ENCODE measurements at regions not wholly inside any gene's neighbourhood (a gene's known extent, or its start where the extent isn't known, plus 50 kb on each side); places are given as distances from the start of the nearest gene placed in this dataset.

DNA sequence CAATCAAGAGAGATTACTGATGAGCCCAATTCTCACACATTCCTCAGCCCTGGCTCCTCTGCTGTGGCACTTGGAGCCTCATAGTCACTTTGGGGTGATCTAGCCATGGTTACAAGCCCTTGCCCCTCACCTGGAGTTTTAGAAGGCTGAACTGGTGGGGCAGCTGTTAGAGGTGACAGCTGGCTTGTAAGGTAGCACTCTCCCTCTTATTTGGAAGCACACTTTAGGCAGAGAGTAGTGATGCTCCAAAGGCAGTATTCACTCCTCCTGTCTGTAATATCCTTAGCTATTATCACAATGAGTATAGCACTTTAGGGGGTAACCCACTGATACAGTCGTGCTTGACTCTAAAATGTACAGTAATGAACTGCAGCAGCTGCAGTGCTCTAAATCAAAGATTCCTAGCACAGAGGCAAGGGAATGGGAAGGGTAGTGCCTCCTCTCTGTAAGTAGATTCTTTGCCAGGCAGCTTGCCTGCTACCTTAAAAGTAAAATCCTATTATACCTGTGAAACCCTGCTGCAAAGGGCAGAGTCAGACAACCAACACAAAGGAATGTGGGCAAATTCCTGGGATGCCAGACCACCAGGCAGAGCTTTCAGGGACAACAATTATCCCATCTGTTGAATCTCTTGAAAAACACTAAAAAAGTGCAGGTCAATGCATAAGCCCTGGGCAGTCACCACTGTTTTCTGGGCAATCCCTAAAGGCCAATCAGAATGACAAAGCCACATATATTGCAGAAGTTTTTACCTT is 336.3 kb downstream of the NOVA1 start:
- no peaks in the 10 kb centered on the region for H3K36me3 Mint-ChIP-seq
- no peak overlapping the region for H3K27ac ChIP-seq (ENCODE audit: low read depth, low read length)
- no peaks in the 10 kb centered on the region for H3K27me3 Mint-ChIP-seq
- ChIA-PET CTCF (no interaction called here), POLR2A (no interaction called here)
- no peak overlapping the region for H3K4me3 Mint-ChIP-seq
- H3K9me3 ChIP-seq (ENCODE audit: control insufficient read depth in 2 of 3, low read length in 3 of 3), result peaks cover 0 to 6% (median 0%) of the 10 kb centered on the region in 3 experiments
- no peaks in the 10 kb centered on the region for H3K36me3 ChIP-seq (ENCODE audit: control insufficient read depth in 2 of 3, insufficient read depth in 3 of 3, low read length in 3 of 3)
- no peaks in the 10 kb centered on the region for H3K4me1 Mint-ChIP-seq
- intact Hi-C loops (cut with micrococcal nuclease), result no loop called here
- H3K4me3 ChIP-seq (ENCODE audit: low read length), result no peak overlapping the region
- ATAC-seq (no peak), DNase-seq (no peak)
- H3K27ac Mint-ChIP-seq, result no peak overlapping the region
- no peaks in the 10 kb centered on the region for H3K27me3 ChIP-seq (ENCODE audit: control insufficient read depth in 2 of 2, insufficient read depth in 2 of 2, low read length in 2 of 2)
- H3K9me3 Mint-ChIP-seq, result peaks cover 2 to 14% (median 6%) of the 10 kb centered on the region in 11 donors
- no peaks in the 10 kb centered on the region for H3K4me1 ChIP-seq (ENCODE audit: control insufficient read depth in 2 of 2, insufficient read depth in 2 of 2, low read length in 2 of 2)

DNA sequence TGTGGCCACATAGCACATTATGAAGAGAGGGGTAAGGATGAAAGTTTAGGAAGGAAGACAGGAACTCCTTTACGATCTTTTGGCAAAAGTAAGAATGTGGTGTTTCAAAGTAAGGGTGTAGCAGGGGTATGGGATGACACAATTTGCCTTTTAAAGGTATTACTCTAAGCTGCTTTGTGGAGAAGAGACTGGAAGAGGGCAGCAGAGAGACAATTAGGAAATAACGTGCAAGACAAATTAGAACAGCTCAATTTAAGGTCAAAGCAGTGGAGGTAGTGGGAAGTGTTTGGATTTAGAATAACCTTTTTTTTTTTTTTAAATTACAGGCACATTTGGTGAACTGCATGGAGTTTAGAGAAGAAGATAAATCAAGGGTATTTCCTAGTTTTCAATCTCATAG is 342.6 kb downstream of the NOVA1 start:
- Mint-ChIP-seq H3K36me3 (no peaks in the 10 kb centered on the region), H3K27me3 (no peaks in the 10 kb centered on the region)
- CTCF ChIA-PET, result no interaction called here

DNA sequence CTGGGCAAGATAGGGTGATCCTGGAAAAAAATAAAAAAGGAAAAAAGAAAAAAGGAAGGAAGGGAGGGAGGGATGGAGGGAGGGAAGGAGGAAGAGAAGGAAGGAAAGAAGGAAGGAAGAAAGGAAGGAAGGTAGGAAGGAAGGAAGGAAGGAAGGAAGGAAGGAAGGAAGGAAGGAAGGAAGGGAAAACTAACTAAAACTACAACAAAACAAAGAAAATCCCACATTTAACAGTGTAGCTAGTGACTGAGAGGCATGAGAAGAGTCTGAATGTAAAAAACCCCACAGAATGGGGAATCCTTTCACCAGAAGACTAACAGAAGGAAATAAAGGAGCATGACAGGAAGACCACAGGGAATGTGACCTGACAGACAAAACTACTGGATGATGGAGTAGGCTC is 345.7 kb downstream of the NOVA1 start:
- Histone ChIP-seq H3K4me3 (ENCODE audit: low read length) (no peak overlapping the region), H3K9me3 (ENCODE audit: control insufficient read depth in 2 of 3, low read length in 3 of 3) (no peaks in the 10 kb centered on the region), H3K36me3 (ENCODE audit: control insufficient read depth in 2 of 3, insufficient read depth in 3 of 3, low read length in 3 of 3) (no peaks in the 10 kb centered on the region), H3K4me1 (ENCODE audit: control insufficient read depth in 2 of 2, insufficient read depth in 2 of 2, low read length in 2 of 2) (no peaks in the 10 kb centered on the region), H3K27me3 (ENCODE audit: control insufficient read depth in 2 of 2, insufficient read depth in 2 of 2, low read length in 2 of 2) (no peaks in the 10 kb centered on the region), H3K27ac (ENCODE audit: low read depth, low read length) (no peak overlapping the region)
- Mint-ChIP-seq H3K36me3 (no peaks in the 10 kb centered on the region), H3K27ac (no peak overlapping the region), H3K4me1 (no peaks in the 10 kb centered on the region), H3K9me3 (peaks cover 5 to 37% (median 13%) of the 10 kb centered on the region in 11 donors), H3K27me3 (no peaks in the 10 kb centered on the region), H3K4me3 (no peak overlapping the region)
- ATAC-seq (no peak), DNase-seq (no peak)
- intact Hi-C loops (cut with micrococcal nuclease), result no loop called here
- CTCF ChIA-PET, result no interaction called here
- POLR2A ChIA-PET, result no interaction called here

More for the DNA sequence above, 342.6 kb downstream of the NOVA1 start:
- Histone ChIP-seq H3K4me3 (ENCODE audit: low read length) (no peak overlapping the region), H3K4me1 (ENCODE audit: control insufficient read depth in 2 of 2, insufficient read depth in 2 of 2, low read length in 2 of 2) (no peaks in the 10 kb centered on the region), H3K36me3 (ENCODE audit: control insufficient read depth in 2 of 3, insufficient read depth in 3 of 3, low read length in 3 of 3) (no peaks in the 10 kb centered on the region), H3K9me3 (ENCODE audit: control insufficient read depth in 2 of 3, low read length in 3 of 3) (no peaks in the 10 kb centered on the region), H3K27me3 (ENCODE audit: control insufficient read depth in 2 of 2, insufficient read depth in 2 of 2, low read length in 2 of 2) (no peaks in the 10 kb centered on the region), H3K27ac (ENCODE audit: low read depth, low read length) (no peak overlapping the region)
- no peak for DNase-seq
- Mint-ChIP-seq H3K9me3 (peaks cover 4 to 36% (median 10%) of the 10 kb centered on the region in 11 donors), H3K4me1 (no peaks in the 10 kb centered on the region), H3K4me3 (no peak overlapping the region), H3K27ac (no peak overlapping the region)
- POLR2A ChIA-PET, result no interaction called here
- intact Hi-C loops (cut with micrococcal nuclease), result no loop called here
- ATAC-seq, result no peak

DNA sequence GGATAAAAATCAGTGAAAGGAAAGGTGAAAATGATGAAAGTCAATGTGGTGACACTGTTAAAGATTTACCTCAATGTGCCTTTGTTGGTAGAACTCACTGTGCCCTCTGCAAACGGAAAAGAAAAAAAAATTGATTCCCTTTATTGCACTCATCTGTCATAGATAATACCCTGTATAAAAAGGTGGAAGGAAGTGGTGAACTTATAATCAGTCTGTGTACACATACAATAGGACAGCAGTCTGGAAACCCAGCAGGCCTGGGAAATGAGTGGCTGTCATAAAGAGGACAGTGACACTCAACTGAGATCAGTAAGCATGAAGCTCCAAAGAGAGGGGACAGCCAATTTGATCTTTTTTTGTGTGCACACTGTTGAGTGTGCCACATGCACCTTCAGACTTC is 364.7 kb downstream of the NOVA1 start:
- Mint-ChIP-seq H3K4me3 (no peak overlapping the region), H3K27me3 (no peaks in the 10 kb centered on the region), H3K36me3 (no peaks in the 10 kb centered on the region), H3K4me1 (no peaks in the 10 kb centered on the region), H3K27ac (no peak overlapping the region), H3K9me3 (peaks cover 0 to 20% (median 2%) of the 10 kb centered on the region in 11 donors)
- no peaks in the 10 kb centered on the region for H3K4me1 ChIP-seq (ENCODE audit: control insufficient read depth in 2 of 2, insufficient read depth in 2 of 2, low read length in 2 of 2)
- H3K36me3 ChIP-seq (ENCODE audit: control insufficient read depth in 2 of 3, insufficient read depth in 3 of 3, low read length in 3 of 3), result no peaks in the 10 kb centered on the region
- ATAC-seq, result no peak
- H3K4me3 ChIP-seq (ENCODE audit: low read length), result no peak overlapping the region
- no peaks in the 10 kb centered on the region for H3K27me3 ChIP-seq (ENCODE audit: control insufficient read depth in 2 of 2, insufficient read depth in 2 of 2, low read length in 2 of 2)
- ChIA-PET POLR2A (no interaction called here), CTCF (no interaction called here)
- DNase-seq, result no peak
- H3K27ac ChIP-seq (ENCODE audit: low read depth, low read length), result no peak overlapping the region
- H3K9me3 ChIP-seq (ENCODE audit: control insufficient read depth in 2 of 3, low read length in 3 of 3), result no peaks in the 10 kb centered on the region
- intact Hi-C loops (cut with micrococcal nuclease), result no loop called here

DNA sequence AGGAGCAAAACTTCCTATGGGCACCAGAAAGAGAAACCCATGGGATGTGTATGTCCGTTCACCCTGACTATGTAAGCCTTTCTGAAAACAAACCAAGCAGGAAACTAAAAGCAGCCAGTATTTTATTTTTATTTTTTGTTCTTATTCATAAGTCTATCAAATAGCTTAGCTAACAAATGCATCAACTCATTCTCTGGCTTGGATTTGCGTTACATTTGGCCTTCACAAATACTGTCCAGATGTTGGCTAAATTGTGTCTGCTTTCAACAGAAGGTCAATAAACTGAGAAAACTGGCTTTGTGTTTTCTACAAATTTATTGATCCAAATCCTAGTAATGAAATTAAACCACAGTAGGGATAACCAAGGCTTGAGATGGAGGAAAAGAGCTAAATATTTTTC is 379.0 kb downstream of the NOVA1 start:
- Mint-ChIP-seq H3K9me3 (peaks cover 0 to 18% (median 5%) of the 10 kb centered on the region in 11 donors), H3K4me1 (no peaks in the 10 kb centered on the region), H3K27ac (no peak overlapping the region), H3K36me3 (no peaks in the 10 kb centered on the region), H3K4me3 (no peak overlapping the region), H3K27me3 (no peaks in the 10 kb centered on the region)
- Histone ChIP-seq H3K4me1 (ENCODE audit: control insufficient read depth in 2 of 2, insufficient read depth in 2 of 2, low read length in 2 of 2) (no peaks in the 10 kb centered on the region), H3K36me3 (ENCODE audit: control insufficient read depth in 2 of 3, insufficient read depth in 3 of 3, low read length in 3 of 3) (no peaks in the 10 kb centered on the region), H3K4me3 (ENCODE audit: low read length) (no peak overlapping the region), H3K9me3 (ENCODE audit: control insufficient read depth in 2 of 3, low read length in 3 of 3) (no peaks in the 10 kb centered on the region), H3K27me3 (ENCODE audit: control insufficient read depth in 2 of 2, insufficient read depth in 2 of 2, low read length in 2 of 2) (no peaks in the 10 kb centered on the region), H3K27ac (ENCODE audit: low read depth, low read length) (no peak overlapping the region)
- DNase-seq (no peak), ATAC-seq (no peak)
- intact Hi-C loops (cut with micrococcal nuclease), result no loop called here
- ChIA-PET CTCF (no interaction called here), POLR2A (no interaction called here)

DNA sequence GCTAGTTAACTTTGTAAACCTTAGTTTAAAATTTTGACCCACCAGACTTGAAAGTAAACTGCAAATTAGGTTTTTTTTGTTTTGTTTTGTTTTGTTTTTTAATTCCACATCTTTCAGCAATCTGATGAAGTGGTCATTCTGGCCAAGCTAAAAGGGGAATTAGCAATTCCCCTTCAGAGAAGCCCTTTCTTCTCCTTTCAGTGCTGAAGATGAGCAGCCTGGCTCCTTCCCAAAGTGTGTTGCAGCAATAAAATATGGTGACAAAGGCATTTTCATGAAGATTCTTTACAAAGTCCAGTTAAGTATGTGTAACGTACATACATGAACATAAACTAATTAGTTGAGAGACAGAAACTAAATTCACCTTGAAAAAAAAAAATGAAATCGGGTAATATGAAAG is 380.1 kb downstream of the NOVA1 start:
- CTCF ChIA-PET, result no interaction called here

DNA sequence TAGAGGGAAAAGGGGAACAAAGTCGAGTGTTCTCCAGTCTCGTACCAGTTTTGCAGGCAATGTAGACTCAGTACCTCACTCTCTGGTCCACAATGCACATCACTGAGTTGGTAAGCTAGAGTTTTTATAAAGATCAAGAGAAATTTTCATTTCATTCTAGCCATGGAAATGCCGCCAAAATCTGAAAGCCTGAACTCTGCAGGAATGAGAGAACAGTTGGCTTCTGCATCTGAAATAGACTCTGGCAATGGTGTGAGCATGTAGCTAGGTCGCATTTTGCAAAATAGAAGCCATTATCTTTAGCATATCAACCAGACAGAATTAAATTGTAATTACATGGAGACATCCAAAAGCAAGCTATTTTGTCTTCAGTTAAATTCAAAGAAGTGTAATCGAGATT is 381.0 kb downstream of the NOVA1 start:
- POLR2A ChIA-PET, result no interaction called here
- no peak for ATAC-seq

More for the DNA sequence above, 380.1 kb downstream of the NOVA1 start:
- no peaks in the 10 kb centered on the region for H3K4me1 ChIP-seq (ENCODE audit: control insufficient read depth in 2 of 2, insufficient read depth in 2 of 2, low read length in 2 of 2)
- no peaks in the 10 kb centered on the region for H3K36me3 Mint-ChIP-seq
- ATAC-seq (no peak), DNase-seq (no peak)
- no peaks in the 10 kb centered on the region for H3K9me3 ChIP-seq (ENCODE audit: control insufficient read depth in 2 of 3, low read length in 3 of 3)
- H3K27me3 Mint-ChIP-seq, result no peaks in the 10 kb centered on the region
- POLR2A ChIA-PET, result no interaction called here
- intact Hi-C loops (cut with micrococcal nuclease), result no loop called here
- H3K4me1 Mint-ChIP-seq, result no peaks in the 10 kb centered on the region
- H3K4me3 Mint-ChIP-seq, result no peak overlapping the region
- no peaks in the 10 kb centered on the region for H3K36me3 ChIP-seq (ENCODE audit: control insufficient read depth in 2 of 3, insufficient read depth in 3 of 3, low read length in 3 of 3)
- peaks cover 3 to 24% (median 8%) of the 10 kb centered on the region in 11 donors for H3K9me3 Mint-ChIP-seq
- no peak overlapping the region for H3K27ac ChIP-seq (ENCODE audit: low read depth, low read length)
- no peaks in the 10 kb centered on the region for H3K27me3 ChIP-seq (ENCODE audit: control insufficient read depth in 2 of 2, insufficient read depth in 2 of 2, low read length in 2 of 2)
- H3K27ac Mint-ChIP-seq, result no peak overlapping the region
- H3K4me3 ChIP-seq (ENCODE audit: low read length), result no peak overlapping the region

More for the DNA sequence above, 381.0 kb downstream of the NOVA1 start:
- Mint-ChIP-seq H3K4me3 (no peak overlapping the region), H3K9me3 (peaks cover 3 to 24% (median 8%) of the 10 kb centered on the region in 11 donors), H3K36me3 (no peaks in the 10 kb centered on the region), H3K27me3 (no peaks in the 10 kb centered on the region), H3K4me1 (no peaks in the 10 kb centered on the region), H3K27ac (no peak overlapping the region)
- Histone ChIP-seq H3K4me1 (ENCODE audit: control insufficient read depth in 2 of 2, insufficient read depth in 2 of 2, low read length in 2 of 2) (no peaks in the 10 kb centered on the region), H3K27me3 (ENCODE audit: control insufficient read depth in 2 of 2, insufficient read depth in 2 of 2, low read length in 2 of 2) (no peaks in the 10 kb centered on the region), H3K9me3 (ENCODE audit: control insufficient read depth in 2 of 3, low read length in 3 of 3) (no peaks in the 10 kb centered on the region), H3K27ac (ENCODE audit: low read depth, low read length) (no peak overlapping the region), H3K36me3 (ENCODE audit: control insufficient read depth in 2 of 3, insufficient read depth in 3 of 3, low read length in 3 of 3) (no peaks in the 10 kb centered on the region), H3K4me3 (ENCODE audit: low read length) (no peak overlapping the region)
- intact Hi-C loops (cut with micrococcal nuclease), result no loop called here
- DNase-seq, result no peak
- CTCF ChIA-PET, result no interaction called here
